Right lung (tissue), 2 donors: ENCODE measurements at regions not wholly inside any gene's neighbourhood (a gene's known extent, or its start where the extent isn't known, plus 50 kb on each side); places are given as distances from the start of the nearest gene placed in this dataset.
"Not testable (repeated sequence)": the region's sequence is repeated elsewhere in the genome, so short reads cannot be mapped to it uniquely, and the experiment has no call there.

Experiments
- DNase-seq, 2 donors: peaks; one replicate each; pipeline ENCODE4 v3.0.0-alpha.2; 2013

DNA sequence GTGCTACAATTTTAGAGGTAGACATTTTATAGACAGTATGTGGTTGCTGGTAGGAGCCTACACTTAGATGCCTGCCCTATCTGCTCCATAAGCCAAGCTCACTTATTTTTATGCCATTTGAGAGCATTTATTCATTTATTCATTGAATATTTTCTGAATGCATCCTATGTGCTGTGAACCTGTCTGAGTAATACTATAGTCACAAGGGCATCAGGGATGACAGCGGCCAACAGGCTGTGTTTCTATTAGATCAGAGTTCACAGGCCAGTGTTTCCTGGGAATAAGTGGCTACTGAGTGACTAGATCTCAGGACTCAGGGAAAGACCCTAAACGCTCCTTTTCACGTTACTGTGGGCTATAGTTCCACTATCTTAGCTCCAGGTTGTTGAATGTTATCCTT is 235.2 kb upstream of the MSX2 start:
- no peak for DNase-seq

- no peak for DNase-seq
Measured at GRCh38 chr5:174489920-174490597, 234.3 kb upstream of the MSX2 start.

DNA sequence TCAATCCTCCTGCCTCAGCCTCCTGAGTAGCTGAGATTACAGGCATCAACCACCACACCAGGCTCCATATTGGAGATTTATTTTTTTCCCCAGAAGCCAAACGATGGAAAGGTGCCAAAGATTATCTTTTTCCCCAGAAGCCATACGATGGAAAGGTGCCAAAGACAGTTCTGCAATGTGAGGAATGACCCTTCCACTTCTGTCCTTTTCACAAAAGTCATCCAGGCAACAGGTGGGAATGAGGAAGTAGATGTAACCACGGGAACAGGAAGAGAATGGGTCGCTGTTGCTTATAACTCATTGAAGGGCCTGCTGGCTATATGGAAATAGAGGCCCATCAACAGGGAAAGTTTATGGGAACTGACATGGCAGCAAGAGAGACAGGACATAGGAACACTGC is 233.7 kb upstream of the MSX2 start:
- DNase-seq, result no peak

DNA sequence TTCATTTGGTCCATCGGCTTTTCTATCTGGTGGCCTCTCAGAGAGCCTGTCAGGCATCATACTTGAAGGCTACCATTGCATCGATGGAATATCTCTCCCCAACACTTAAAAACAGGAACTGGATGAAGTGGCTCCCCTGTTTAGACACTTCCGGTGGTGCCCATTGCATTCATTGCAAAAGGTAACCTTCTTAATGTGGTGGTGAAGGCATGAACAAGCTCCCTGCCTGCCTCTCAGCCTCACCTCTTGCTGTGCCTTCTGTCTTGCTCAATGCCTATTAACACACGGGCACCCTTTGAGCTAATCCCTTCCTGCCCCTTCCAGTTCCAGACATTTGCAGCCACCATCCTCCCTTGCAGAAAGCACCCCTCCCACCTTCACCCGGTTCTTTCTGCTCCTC is 233.1 kb upstream of the MSX2 start:
- no peak for DNase-seq

DNA sequence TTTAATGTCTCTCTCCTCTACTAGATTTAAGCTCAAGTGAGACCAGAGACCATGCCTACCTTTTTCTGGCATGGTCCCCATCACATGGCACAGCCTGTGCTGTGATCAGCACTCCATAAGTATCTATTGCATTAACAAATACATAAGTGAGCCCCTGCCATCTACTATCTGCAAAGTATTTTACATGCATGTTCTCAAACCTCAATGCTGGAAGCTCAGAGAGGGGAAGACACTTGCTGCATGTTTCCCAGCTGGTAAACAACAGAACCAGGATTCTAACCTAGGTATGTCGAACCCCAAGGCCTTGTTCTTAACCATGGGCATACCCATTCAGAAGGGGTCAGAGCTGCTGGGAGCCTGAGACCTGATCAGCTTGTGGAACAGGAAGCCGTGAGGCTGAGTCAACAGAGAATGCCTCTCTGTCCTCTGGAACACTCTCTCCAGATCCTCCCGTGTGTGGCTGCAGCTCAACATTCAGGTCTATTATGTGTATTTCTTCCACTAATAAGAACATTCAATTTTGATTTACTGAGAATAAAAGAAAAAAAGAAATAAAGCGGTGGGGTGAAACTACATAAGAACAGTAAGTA is 232.5 kb upstream of the MSX2 start:
- no peak for DNase-seq

DNA sequence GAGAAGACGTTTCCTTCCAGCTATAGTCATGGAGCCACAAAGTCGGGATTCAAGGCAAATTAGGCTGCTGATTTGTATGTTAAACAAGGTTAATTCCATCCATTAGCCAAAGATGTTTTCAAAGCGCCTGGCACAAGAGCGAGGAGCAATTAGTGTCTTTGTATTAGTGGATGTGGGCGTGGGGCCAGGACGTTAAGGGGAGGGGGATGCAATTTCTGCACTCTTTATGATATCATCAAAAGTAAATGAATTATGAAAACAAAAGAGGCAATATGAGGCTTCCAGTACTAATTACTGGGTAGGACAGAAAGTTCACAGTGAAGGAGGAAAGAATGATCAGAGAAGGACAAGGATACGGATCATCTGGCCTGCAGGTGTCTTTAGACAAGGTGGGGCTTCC is 230.9 kb upstream of the MSX2 start:
- DNase-seq, result no peak

GRCh38 chr5:174497939-174498338 is 226.4 kb upstream of the MSX2 start:
- not testable (repeated sequence) for DNase-seq

- not testable (repeated sequence) for DNase-seq
Measured at GRCh38 chr5:174498575-174498974, 225.8 kb upstream of the MSX2 start.

DNA sequence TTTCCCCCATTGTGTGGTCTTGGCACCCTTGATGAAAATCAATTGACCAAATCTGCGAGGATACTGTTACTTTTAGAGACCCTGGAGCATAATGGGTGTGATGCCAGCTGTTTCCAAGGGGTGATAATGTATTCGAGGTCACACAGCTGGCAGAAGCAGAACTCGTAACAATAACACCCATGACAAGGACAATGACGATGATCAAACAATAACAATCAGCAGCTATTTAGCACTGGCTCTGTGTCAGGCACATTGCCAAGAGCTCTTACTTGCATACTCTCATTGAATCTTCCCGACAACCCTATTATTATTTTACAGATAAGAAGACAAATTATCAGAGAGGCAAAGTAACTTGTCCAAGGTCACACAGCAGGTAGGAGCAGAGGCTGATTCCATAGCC is 223.7 kb upstream of the MSX2 start:
- DNase-seq, result no peak

DNA sequence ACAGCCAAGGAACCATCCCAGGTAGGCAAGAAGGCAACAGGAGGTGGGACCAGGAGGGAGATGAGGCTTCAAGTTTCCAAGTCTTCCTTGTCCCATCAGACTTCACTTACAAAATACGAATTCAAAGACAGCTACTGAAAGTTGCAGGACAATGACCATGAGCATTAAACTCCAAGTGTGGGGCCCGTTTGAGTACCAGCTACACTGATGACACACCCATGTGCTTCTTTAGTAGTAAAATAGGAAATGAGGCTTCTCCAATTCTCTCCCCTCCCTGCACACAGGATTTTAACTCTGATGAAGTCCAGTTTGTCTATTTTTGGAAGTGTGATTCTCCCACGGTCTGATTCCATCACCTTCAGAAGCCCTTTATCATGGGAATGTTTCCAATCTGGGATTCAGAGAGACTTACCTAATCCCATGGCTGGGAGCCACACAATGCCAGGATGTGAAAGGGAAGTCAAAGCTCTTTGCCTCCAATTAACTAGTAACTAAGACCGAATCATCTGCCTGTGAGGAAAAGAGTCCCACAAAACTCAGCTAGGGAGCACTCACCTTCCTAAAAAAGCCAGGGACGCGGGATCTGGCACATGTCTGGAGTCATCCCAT is 222.8 kb upstream of the MSX2 start:
- DNase-seq, result no peak

- DNase-seq, result no peak
Measured at GRCh38 chr5:174503086-174503460, 221.3 kb upstream of the MSX2 start.

DNA sequence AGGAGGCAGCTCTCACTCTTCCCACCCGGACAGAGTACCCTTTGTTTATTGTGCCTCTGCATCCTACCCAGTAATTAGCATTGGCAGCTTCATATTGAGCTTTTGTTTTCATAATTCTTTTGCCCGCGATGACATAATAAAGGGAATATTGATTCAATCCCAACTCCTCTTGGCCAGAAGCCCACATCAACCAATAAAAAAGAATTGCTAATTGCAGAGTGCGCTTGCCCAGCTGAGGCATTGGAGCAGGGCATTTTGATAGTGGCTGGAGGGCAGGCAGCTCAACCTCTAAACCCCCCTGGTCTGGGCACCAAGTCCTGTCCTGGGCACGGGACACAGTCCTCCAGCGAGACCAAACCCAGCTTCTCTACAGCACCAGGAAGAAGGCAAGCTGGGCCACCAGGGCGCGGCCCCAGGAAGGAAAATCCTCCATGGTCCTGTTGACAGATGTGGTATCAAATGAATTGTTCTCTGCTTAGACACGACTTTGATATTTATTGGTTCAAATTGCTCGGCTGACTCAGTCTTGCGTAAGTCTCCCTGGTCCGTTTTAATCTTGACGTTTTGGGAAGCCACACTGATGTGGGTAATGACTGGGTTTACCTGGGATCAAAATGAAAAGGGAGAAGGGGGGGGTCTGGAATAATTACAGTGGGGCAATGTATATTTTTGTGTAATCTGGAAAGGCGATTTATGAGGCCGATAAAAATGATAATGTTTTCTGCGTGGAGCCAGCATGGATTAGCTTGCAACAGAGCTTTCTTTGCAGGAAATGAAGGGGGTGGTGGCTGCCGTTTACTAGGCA is 220.7 kb upstream of the MSX2 start:
- no peak for DNase-seq

DNA sequence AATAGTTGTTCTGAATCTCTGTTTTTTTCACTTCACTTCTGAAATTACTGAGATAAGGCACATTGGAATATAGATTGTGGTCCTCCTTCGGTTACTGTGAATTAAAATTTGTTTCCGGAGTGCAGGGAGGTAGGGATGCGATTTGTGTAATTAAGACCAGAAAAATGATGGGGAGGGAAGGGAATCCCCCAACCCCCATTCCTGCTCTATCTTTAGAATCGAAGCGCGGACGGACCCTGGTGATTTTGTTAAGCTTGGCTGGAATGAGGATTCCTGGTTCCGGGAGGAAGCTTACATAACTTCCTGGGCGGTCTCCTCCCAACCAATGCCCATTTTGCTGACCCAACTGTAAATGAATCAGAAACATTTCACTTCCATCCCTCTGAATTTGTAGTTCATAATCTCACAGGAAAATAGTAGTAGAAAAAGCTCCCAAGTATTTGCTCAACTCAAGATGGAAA is 220.1 kb upstream of the MSX2 start:
- DNase-seq, result no peak

- no peak for DNase-seq
Measured at GRCh38 chr5:174505621-174506020, 218.8 kb upstream of the MSX2 start.

DNA sequence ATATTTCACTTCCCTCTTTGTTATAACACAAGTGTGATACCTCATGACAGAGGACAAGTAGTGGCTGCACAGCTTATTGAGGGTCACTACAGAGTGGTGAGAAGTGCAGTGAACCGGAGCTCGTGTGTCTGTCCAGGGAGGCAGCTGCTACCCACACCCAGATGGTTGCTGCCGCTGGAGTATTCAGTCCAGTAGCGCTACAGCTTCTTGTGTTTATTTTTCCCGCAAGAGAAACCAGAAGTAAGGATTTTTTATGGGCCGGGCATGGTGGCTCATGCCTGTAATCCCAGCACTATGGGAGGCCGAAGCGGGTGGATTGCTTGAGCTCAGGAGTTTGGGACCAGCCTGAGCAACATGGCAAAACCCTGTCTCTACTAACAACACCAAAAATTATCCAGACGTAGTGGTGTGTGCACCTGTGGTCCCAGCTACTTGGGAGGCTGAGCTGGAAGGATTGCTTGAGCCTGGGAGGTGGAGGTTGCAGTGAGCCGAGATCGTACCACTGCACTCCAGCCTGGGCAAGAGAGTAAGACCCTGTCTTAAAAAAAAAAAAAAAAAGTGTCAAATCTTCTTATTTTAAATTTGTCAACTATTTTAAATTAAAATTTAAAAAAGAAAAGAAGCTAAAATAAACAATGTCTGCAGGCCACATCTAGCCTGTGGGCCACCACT is 213.5 kb upstream of the MSX2 start:
- not testable (repeated sequence) for DNase-seq

- DNase-seq, result no peak
Measured at GRCh38 chr5:174511714-174512253, 212.6 kb upstream of the MSX2 start.

DNA sequence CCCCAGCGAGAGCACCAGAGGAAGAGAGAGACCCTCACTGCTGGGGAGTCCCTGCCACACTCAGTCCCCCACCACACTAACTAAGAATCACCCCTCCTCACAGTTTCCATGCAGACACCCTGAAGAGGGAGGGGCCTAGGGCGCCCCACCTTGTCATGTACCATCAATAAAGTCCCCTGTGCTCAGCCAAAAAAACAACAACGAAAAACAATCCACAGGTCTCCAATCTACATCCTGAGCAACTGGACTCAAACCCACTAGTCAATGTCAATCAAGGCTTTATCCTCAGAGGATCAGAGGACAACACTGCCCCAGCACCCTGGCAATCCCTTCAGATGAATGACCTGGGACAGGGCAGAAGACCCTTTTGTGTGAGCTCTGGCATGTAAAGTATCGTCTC is 210.1 kb upstream of the MSX2 start:
- no peak for DNase-seq

GRCh38 chr5:174514983-174515394 is 209.4 kb upstream of the MSX2 start:
- no peak for DNase-seq

- no peak for DNase-seq
Measured at GRCh38 chr5:174516741-174517140, 207.6 kb upstream of the MSX2 start.

DNA sequence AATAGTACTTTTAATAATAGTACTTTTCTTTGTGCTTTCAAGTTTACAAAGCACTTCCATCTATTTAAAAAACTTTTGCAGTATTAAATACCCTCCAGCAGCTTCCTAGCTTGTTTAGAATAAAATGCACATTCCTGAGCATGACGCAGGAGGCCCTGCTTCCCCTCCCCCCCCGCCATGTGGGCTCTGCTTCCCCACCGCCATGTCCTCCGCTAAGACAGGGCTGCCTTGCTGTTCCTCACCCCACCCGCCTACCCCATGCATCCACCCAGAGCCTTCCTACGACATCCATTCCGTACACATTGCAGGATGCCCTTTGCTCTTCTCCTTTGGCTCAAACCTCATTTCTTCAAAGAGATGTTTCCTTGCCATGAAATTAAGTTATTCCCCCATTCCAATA is 205.9 kb upstream of the MSX2 start:
- no peak for DNase-seq
